ENCODE measurements at regions not wholly inside any gene's neighbourhood (a gene's known extent, or its start where the extent isn't known, plus 50 kb on each side); places are given as distances from the start of the nearest gene placed in this dataset.

GRCh38 chr3:62939707-62940106 lies 64.5 kb upstream of the CADPS start:
- no peak for TF ChIP-seq CTCF (IDR thresholded peaks at IDR 0.05; ENCODE audit: insufficient read depth, low read length)
- no peak for TF ChIP-seq GABPA (IDR thresholded peaks at IDR 0.05; ENCODE audit: low read depth)
- TF ChIP-seq REST (IDR thresholded peaks at IDR 0.05; ENCODE audit: insufficient replicate concordance, low read depth), result no peak

All from HL-60 (cell line).